Ascending aorta (tissue), 2 donors: ENCODE measurements at regions not wholly inside any gene's neighbourhood (a gene's known extent, or its start where the extent isn't known, plus 50 kb on each side); places are given as distances from the start of the nearest gene placed in this dataset.

ENCODE experiments used
- DNase-seq, 2 donors: peaks; one replicate each; pipeline ENCODE4 v3.0.0-alpha.2; 2019; ENCODE audit warnings: low spot score in 2 of 2
- H3K27ac ChIP-seq, 2 donors: fragments of 200-600 bp; sonication (generic); one replicate each; pipeline ENCODE4 v1.5.1; 2016 to 2017; ENCODE audit warnings: mild to moderate bottlenecking in 1 of 2
- H3K27me3 ChIP-seq: fragments of 200-600 bp; sonication (generic); one replicate; pipeline ENCODE4 v1.5.1; 2017
- H3K36me3 ChIP-seq, 2 donors: fragments of 200-600 bp; sonication (generic); one replicate each; pipeline ENCODE4 v1.5.1; 2016
- H3K4me1 ChIP-seq, 2 donors: fragments of 200-600 bp; sonication (generic); one replicate each; pipeline ENCODE4 v1.5.1; 2016 to 2017; ENCODE audit warnings: mild to moderate bottlenecking in 1 of 2
- H3K4me3 ChIP-seq, 2 donors: fragments of 200-600 bp; sonication (generic); one replicate each; pipeline ENCODE4 v1.5.1; 2016 to 2017; ENCODE audit warnings: mild to moderate bottlenecking in 1 of 2
- H3K9me3 ChIP-seq, 2 donors: fragments of 200-600 bp; sonication (generic); one replicate each; pipeline ENCODE4 v1.5.1; 2016
- intact Hi-C: fragments of 100-400 bp; cut with DNase I; formaldehyde crosslinking; loops from one replicate; pipeline ENCODE4 v1.15.1; 2023
- TF ChIP-seq, protein P1 (sequence below), 3 experiments: fragments of 200-600 bp in 2 of 3; fragments of 450-650 bp in 1 of 3; sonication (generic) in 2 of 3; IDR thresholded peaks; one replicate each; pipeline ENCODE4 v1.5.1; 2016 to 2019; ENCODE audit warnings: antibody characterized with exemption in 3 of 3, mild to moderate bottlenecking in 1 of 3, moderate library complexity in 1 of 3

DNA sequence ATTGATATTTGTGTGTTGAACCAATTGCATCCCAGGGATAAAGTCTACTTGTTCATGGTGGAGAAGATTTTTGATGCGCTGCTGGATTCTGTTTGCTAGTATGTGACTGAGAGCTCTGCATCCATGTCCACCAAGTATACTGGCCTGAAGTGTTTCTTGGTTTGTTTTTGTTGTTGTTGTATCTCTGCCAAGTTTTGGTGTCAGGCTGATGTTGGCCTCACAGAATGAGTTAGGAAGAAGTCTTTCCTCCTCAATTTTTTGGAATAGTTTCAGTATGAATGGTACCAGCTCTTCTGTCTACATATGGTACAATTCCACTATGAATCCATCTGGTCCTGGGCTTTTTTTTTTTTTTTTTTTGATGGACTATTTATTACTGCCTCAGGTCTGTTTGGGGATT lies 50.9 kb upstream of the OSTN start:
- Histone ChIP-seq H3K36me3 (no peaks in the 10 kb centered on the region), H3K27me3 (no peaks in the 10 kb centered on the region), H3K4me3 (no peak overlapping the region), H3K4me1 (no peaks in the 10 kb centered on the region), H3K27ac (no peak overlapping the region), H3K9me3 (no peaks in the 10 kb centered on the region)
- TF ChIP-seq, protein P1, sequence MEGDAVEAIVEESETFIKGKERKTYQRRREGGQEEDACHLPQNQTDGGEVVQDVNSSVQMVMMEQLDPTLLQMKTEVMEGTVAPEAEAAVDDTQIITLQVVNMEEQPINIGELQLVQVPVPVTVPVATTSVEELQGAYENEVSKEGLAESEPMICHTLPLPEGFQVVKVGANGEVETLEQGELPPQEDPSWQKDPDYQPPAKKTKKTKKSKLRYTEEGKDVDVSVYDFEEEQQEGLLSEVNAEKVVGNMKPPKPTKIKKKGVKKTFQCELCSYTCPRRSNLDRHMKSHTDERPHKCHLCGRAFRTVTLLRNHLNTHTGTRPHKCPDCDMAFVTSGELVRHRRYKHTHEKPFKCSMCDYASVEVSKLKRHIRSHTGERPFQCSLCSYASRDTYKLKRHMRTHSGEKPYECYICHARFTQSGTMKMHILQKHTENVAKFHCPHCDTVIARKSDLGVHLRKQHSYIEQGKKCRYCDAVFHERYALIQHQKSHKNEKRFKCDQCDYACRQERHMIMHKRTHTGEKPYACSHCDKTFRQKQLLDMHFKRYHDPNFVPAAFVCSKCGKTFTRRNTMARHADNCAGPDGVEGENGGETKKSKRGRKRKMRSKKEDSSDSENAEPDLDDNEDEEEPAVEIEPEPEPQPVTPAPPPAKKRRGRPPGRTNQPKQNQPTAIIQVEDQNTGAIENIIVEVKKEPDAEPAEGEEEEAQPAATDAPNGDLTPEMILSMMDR (IDR thresholded peaks at IDR 0.05), result no peak
- DNase-seq, result no peak
- intact Hi-C loops, result no loop called here

- intact Hi-C loops, result no loop called here
- H3K4me1 ChIP-seq, result no peaks in the 10 kb centered on the region
- TF ChIP-seq, protein P1 (IDR thresholded peaks at IDR 0.05), result no peak
These were observed 55.8 kb upstream of the OSTN start for GRCh38 chr3:191143224-191143623.

DNA sequence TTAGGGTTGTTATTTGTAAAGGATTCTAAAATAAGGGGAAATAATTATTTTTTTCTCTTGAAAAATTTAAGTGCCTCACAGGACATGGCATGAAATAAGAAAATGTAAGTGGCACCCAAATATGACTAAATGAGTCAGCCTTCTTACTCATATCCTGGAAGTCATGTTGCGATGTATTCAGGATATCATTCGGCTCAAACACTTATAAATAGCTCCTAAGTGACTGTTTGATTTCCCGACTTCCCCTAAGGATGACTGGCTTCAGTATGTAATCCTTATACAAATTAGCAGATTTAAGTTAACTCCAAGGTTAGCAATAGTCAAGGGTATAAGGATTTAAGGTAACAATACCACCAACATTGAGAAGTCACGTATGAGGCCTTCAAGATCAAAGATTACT lies 57.3 kb upstream of the OSTN start:
- intact Hi-C loops, result no loop called here
- Histone ChIP-seq H3K9me3 (no peaks in the 10 kb centered on the region), H3K4me3 (no peak overlapping the region), H3K27me3 (no peaks in the 10 kb centered on the region), H3K4me1 (no peaks in the 10 kb centered on the region), H3K36me3 (no peaks in the 10 kb centered on the region), H3K27ac (no peak overlapping the region)
- TF ChIP-seq, protein P1 (IDR thresholded peaks at IDR 0.05), result no peak
- no peak for DNase-seq

More at GRCh38 chr3:191143224-191143623, 55.8 kb upstream of the OSTN start:
- Histone ChIP-seq H3K27ac (no peak overlapping the region), H3K4me3 (no peak overlapping the region), H3K27me3 (no peaks in the 10 kb centered on the region), H3K9me3 (no peaks in the 10 kb centered on the region), H3K36me3 (no peaks in the 10 kb centered on the region)
- DNase-seq, result no peak

GRCh38 chr3:191139736-191140135 lies 59.3 kb upstream of the OSTN start:
- H3K27me3 ChIP-seq, result no peaks in the 10 kb centered on the region
- no peaks in the 10 kb centered on the region for H3K9me3 ChIP-seq
- DNase-seq, result no peak
- intact Hi-C loops, result no loop called here
- H3K4me1 ChIP-seq, result no peaks in the 10 kb centered on the region
- no peak overlapping the region for H3K27ac ChIP-seq
- H3K4me3 ChIP-seq, result no peak overlapping the region
- no peaks in the 10 kb centered on the region for H3K36me3 ChIP-seq
- TF ChIP-seq, protein P1 (IDR thresholded peaks at IDR 0.05), result no peak

GRCh38 chr3:191138937-191139336 lies 60.1 kb upstream of the OSTN start:
- no peak for DNase-seq
- TF ChIP-seq, protein P1 (IDR thresholded peaks at IDR 0.05), result no peak
- Histone ChIP-seq H3K9me3 (no peaks in the 10 kb centered on the region), H3K27ac (no peak overlapping the region), H3K27me3 (no peaks in the 10 kb centered on the region), H3K4me3 (no peak overlapping the region), H3K4me1 (no peaks in the 10 kb centered on the region), H3K36me3 (no peaks in the 10 kb centered on the region)
- intact Hi-C loops, result no loop called here

GRCh38 chr3:191137708-191138107 lies 61.3 kb upstream of the OSTN start:
- Histone ChIP-seq H3K27me3 (no peaks in the 10 kb centered on the region), H3K9me3 (no peaks in the 10 kb centered on the region), H3K36me3 (no peaks in the 10 kb centered on the region), H3K4me3 (no peak overlapping the region), H3K27ac (no peak overlapping the region), H3K4me1 (no peaks in the 10 kb centered on the region)
- TF ChIP-seq, protein P1 (IDR thresholded peaks at IDR 0.05), result no peak
- intact Hi-C loops, result no loop called here
- DNase-seq, result no peak
